ENCODE measurements at regions not wholly inside any gene's neighbourhood (a gene's known extent, or its start where the extent isn't known, plus 50 kb on each side); places are given as distances from the start of the nearest gene placed in this dataset.

GRCh38 chr10:55495555-55495954 is 694.5 kb upstream of the PCDH15 start:
- H3K27me3 ChIP-seq = no peaks in the 10 kb centered on the region
- TF ChIP-seq CTCF (IDR thresholded peaks at IDR 0.05) = no peak
- TF ChIP-seq POLR2A (IDR thresholded peaks at IDR 0.05) = no peak
- no peak for DNase-seq
- H3K36me3 ChIP-seq = no peaks in the 10 kb centered on the region
- H3K9me3 ChIP-seq = no peaks in the 10 kb centered on the region
- no peaks in the 10 kb centered on the region for H3K4me1 ChIP-seq
- no peak overlapping the region for H3K4me3 ChIP-seq
- no peak overlapping the region for H3K27ac ChIP-seq
- intact Hi-C loops (cut with DNase I; ENCODE audit: low total_unique reads) = no loop called here

- intact Hi-C loops (cut with DNase I; ENCODE audit: low total_unique reads) = no loop called here
- Histone ChIP-seq H3K36me3 (no peaks in the 10 kb centered on the region), H3K4me3 (no peak overlapping the region), H3K9me3 (no peaks in the 10 kb centered on the region), H3K27me3 (no peaks in the 10 kb centered on the region), H3K27ac (no peak overlapping the region), H3K4me1 (no peaks in the 10 kb centered on the region)
- TF ChIP-seq POLR2A (IDR thresholded peaks at IDR 0.05) = no peak
- TF ChIP-seq CTCF (IDR thresholded peaks at IDR 0.05) = no peak
- no peak for DNase-seq
Measured at GRCh38 chr10:55491712-55492111, 690.7 kb upstream of the PCDH15 start.

- Histone ChIP-seq H3K9me3 (no peaks in the 10 kb centered on the region), H3K27me3 (no peaks in the 10 kb centered on the region), H3K27ac (no peak overlapping the region), H3K4me1 (no peaks in the 10 kb centered on the region), H3K4me3 (no peak overlapping the region), H3K36me3 (no peaks in the 10 kb centered on the region)
- DNase-seq = no peak
- intact Hi-C loops (cut with DNase I; ENCODE audit: low total_unique reads) = no loop called here
- no peak for TF ChIP-seq POLR2A (IDR thresholded peaks at IDR 0.05)
- no peak for TF ChIP-seq CTCF (IDR thresholded peaks at IDR 0.05)
Measured at GRCh38 chr10:55485827-55486226, 684.8 kb upstream of the PCDH15 start.

GRCh38 chr10:55476129-55476528 is 675.1 kb upstream of the PCDH15 start:
- Histone ChIP-seq H3K27ac (no peak overlapping the region), H3K4me3 (no peak overlapping the region), H3K4me1 (no peaks in the 10 kb centered on the region), H3K36me3 (no peaks in the 10 kb centered on the region), H3K9me3 (no peaks in the 10 kb centered on the region), H3K27me3 (no peaks in the 10 kb centered on the region)
- intact Hi-C loops (cut with DNase I; ENCODE audit: low total_unique reads) = no loop called here
- TF ChIP-seq CTCF (IDR thresholded peaks at IDR 0.05) (no peak), POLR2A (IDR thresholded peaks at IDR 0.05) (no peak)
- no peak for DNase-seq

- TF ChIP-seq POLR2A (IDR thresholded peaks at IDR 0.05) (no peak), CTCF (IDR thresholded peaks at IDR 0.05) (no peak)
- no peaks in the 10 kb centered on the region for H3K27me3 ChIP-seq
- no peak for DNase-seq
- no peaks in the 10 kb centered on the region for H3K4me1 ChIP-seq
- intact Hi-C loops (cut with DNase I; ENCODE audit: low total_unique reads) = no loop called here
- H3K27ac ChIP-seq = no peak overlapping the region
- no peaks in the 10 kb centered on the region for H3K36me3 ChIP-seq
- H3K9me3 ChIP-seq = no peaks in the 10 kb centered on the region
- no peak overlapping the region for H3K4me3 ChIP-seq
Measured at GRCh38 chr10:55474258-55474657, 673.2 kb upstream of the PCDH15 start.

Data from uterus (tissue), 3 donors.